ENCODE measurements at regions not wholly inside any gene's neighbourhood (a gene's known extent, or its start where the extent isn't known, plus 50 kb on each side); places are given as distances from the start of the nearest gene placed in this dataset.

GRCh38 chr2:22282220-22282619, 1102.8 kb upstream of the KLHL29 start:
- intact Hi-C loops (cut with DNase I) = no loop called here
- H3K27ac ChIP-seq = no peak overlapping the region

GRCh38 chr2:22282916-22283315, 1102.1 kb upstream of the KLHL29 start:
- TF ChIP-seq CTCF (IDR thresholded peaks at IDR 0.05) (no peak), POLR2A (IDR thresholded peaks at IDR 0.05) (no peak), POLR2AphosphoS5 (IDR thresholded peaks at IDR 0.05; ENCODE audit: insufficient read depth in 1 of 2, low read depth in 1 of 2) (no peak)
- Histone ChIP-seq H3K36me3 (no peaks in the 10 kb centered on the region), H3K27ac (no peak overlapping the region), H3K9me3 (no peaks in the 10 kb centered on the region), H3K4me1 (no peaks in the 10 kb centered on the region), H3K27me3 (no peaks in the 10 kb centered on the region), H3K4me3 (no peak overlapping the region)
- no peak for DNase-seq (ENCODE audit: extremely low spot score in 2 of 2)
- intact Hi-C loops (cut with DNase I) = no loop called here

More at GRCh38 chr2:22282220-22282619, 1102.8 kb upstream of the KLHL29 start:
- TF ChIP-seq CTCF (IDR thresholded peaks at IDR 0.05) = no peak
- no peak for TF ChIP-seq POLR2AphosphoS5 (IDR thresholded peaks at IDR 0.05; ENCODE audit: insufficient read depth in 1 of 2, low read depth in 1 of 2)
- no peak for TF ChIP-seq POLR2A (IDR thresholded peaks at IDR 0.05)
- Histone ChIP-seq H3K27me3 (no peaks in the 10 kb centered on the region), H3K4me1 (no peaks in the 10 kb centered on the region), H3K4me3 (no peak overlapping the region), H3K36me3 (no peaks in the 10 kb centered on the region), H3K9me3 (no peaks in the 10 kb centered on the region)
- DNase-seq (ENCODE audit: extremely low spot score in 2 of 2) = no peak

- DNase-seq (ENCODE audit: extremely low spot score in 2 of 2) = no peak
- H3K27ac ChIP-seq = no peak overlapping the region
- no peak overlapping the region for H3K4me3 ChIP-seq
- TF ChIP-seq POLR2AphosphoS5 (IDR thresholded peaks at IDR 0.05; ENCODE audit: insufficient read depth in 1 of 2, low read depth in 1 of 2) (no peak), CTCF (IDR thresholded peaks at IDR 0.05) (no peak), POLR2A (IDR thresholded peaks at IDR 0.05) (no peak)
- no peaks in the 10 kb centered on the region for H3K27me3 ChIP-seq
- H3K4me1 ChIP-seq = no peaks in the 10 kb centered on the region
- intact Hi-C loops (cut with DNase I) = no loop called here
- H3K9me3 ChIP-seq = no peaks in the 10 kb centered on the region
- no peaks in the 10 kb centered on the region for H3K36me3 ChIP-seq
Measured at GRCh38 chr2:22283436-22283835, 1101.5 kb upstream of the KLHL29 start.

DNA sequence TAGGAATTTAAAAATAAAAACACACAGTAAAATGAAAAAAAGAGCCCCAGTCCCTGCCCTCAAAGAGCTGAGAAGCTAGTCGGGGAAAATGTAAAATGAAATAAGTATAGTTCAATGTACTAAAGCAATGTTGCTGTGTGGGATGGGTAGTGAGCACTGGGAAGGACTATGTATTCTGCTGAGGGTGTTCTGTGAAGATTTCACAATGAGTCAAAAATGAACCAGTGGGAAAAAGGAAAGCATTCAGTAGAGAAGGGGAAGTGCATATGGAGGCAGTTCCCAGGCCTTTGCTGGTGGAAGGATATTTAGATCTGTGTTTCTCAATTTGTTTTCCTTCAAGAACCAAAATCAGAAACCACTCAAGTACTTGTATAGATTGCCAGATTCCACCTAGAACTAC, 1094.7 kb upstream of the KLHL29 start:
- no peaks in the 10 kb centered on the region for H3K36me3 ChIP-seq
- no peaks in the 10 kb centered on the region for H3K9me3 ChIP-seq
- no peak for DNase-seq (ENCODE audit: extremely low spot score in 2 of 2)
- TF ChIP-seq POLR2A (IDR thresholded peaks at IDR 0.05) (no peak), CTCF (IDR thresholded peaks at IDR 0.05) (no peak), POLR2AphosphoS5 (IDR thresholded peaks at IDR 0.05; ENCODE audit: insufficient read depth in 1 of 2, low read depth in 1 of 2) (no peak)
- H3K4me1 ChIP-seq = no peaks in the 10 kb centered on the region
- intact Hi-C loops (cut with DNase I) = no loop called here
- H3K4me3 ChIP-seq = no peak overlapping the region
- H3K27ac ChIP-seq = no peak overlapping the region
- H3K27me3 ChIP-seq = no peaks in the 10 kb centered on the region

DNA sequence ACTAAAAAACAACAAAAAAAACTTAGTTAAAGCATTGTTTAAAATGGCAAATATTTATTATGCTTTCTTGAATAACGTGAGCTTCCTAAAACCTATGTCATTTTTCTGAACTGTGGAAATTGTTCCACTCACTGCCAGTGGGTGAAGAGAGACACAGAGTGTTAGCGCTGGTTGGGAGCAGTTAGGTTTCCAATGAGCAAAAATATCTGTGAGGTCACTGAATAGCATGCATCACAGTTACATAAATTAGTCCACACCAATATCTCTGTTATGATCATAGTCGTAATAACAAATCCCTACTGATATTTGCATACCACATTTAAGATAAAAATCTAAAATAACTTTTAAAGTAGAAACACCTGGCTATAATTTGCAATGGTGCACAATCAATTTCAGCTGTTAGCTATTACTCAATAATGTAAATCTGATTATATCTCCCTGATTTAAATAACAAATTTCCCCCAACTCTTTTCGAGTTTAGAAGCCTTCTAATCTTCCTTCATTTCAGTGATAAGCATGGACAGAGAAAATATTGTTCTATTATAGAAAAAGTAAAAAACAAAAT, 1094.0 kb upstream of the KLHL29 start:
- no peaks in the 10 kb centered on the region for H3K36me3 ChIP-seq
- intact Hi-C loops (cut with DNase I) = no loop called here
- H3K27ac ChIP-seq = no peak overlapping the region
- no peak overlapping the region for H3K4me3 ChIP-seq
- no peak for TF ChIP-seq POLR2AphosphoS5 (IDR thresholded peaks at IDR 0.05; ENCODE audit: insufficient read depth in 1 of 2, low read depth in 1 of 2)
- no peak for TF ChIP-seq CTCF (IDR thresholded peaks at IDR 0.05)
- no peak for TF ChIP-seq POLR2A (IDR thresholded peaks at IDR 0.05)
- H3K27me3 ChIP-seq = no peaks in the 10 kb centered on the region
- no peaks in the 10 kb centered on the region for H3K4me1 ChIP-seq
- H3K9me3 ChIP-seq = no peaks in the 10 kb centered on the region
- no peak for DNase-seq (ENCODE audit: extremely low spot score in 2 of 2)

Measured in vagina (tissue), 2 donors.